Endometrium (tissue), 2 donors: ENCODE measurements at regions not wholly inside any gene's neighbourhood (a gene's known extent, or its start where the extent isn't known, plus 50 kb on each side); places are given as distances from the start of the nearest gene placed in this dataset.
"Not testable (repeated sequence)": the region's sequence is repeated elsewhere in the genome, so short reads cannot be mapped to it uniquely, and the experiment has no call there.

ENCODE experiments used
- FAIRE-seq: peaks from 2 replicates; lab custom pipeline; 2012; peaks lifted over from hg19 to GRCh38; lab: Jason Lieb, UNC
- donor health status: control.
- donor health status: control.

DNA sequence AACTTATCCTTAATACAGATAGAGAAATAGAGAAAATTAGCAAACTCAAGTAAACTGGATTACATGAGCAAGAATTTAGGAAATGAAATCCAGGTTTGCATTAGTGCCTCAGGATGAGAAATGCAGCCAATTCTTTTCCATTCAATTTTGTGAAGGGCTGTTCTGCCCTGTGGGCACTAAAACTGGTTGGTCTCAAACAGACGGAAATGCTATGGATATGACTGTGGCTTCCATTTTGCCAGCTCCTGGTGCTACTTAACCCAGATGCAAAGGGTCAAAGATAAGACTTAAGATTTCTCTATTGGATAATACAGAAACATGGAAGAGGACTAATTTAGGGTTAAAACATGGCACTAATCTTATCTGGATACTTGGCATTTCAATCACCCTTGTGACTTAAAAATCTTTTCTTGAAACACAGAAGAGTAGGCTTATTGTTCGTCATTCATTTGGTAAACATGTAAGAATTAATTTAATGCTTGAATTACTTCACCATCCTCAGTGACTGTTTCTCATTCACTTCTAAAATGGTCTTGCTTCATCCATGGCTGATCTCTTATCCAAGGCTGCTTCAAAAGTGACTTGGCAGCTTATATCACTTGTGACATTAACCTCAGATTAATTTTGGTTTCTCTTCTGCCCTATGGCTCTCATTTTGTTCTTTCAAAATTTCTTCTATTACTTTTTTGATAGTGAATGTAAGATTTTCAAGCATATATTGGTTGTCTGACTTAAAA lies 1008.7 kb downstream of the GLUD2 start:
- FAIRE-seq, result no peak

DNA sequence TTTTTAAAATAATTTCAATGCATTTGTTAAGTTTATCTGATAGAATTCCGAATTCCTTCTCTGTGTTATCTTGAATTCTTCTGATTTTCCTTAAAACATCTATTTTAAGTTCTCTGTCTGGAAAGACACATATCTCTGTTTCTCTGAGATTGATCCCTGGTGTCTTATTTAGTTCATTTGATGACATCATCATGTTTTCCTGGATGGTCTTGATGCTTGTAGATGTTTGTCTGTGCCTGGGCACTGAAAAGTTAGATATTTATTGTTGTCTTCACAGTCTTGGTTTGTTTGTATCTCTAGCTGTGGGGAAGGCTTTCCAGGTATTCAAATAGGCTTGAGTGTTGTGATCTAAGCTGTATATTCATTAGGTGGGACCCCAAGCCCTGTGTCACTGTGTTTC lies 1028.8 kb downstream of the GLUD2 start:
- FAIRE-seq, result no peak

DNA sequence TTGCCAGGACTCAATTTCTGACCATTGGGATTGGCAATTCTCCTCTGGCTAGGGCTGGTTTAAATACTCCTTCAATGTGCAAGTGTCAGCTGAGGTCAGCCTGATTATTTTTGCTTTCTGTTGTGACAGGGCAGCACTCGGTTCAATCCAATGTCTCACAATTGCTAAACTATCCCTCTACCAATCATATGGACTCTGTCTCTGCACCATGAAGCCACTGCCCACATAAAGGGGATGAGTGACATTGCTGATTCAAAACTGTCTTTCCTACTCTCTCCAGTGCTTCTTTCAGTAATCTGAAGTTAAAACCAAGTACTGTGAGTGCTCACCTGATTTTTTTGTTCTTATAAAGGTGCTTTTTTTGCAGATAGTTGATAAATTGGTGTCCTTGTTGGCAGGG lies 1030.7 kb downstream of the GLUD2 start:
- no peak for FAIRE-seq

DNA sequence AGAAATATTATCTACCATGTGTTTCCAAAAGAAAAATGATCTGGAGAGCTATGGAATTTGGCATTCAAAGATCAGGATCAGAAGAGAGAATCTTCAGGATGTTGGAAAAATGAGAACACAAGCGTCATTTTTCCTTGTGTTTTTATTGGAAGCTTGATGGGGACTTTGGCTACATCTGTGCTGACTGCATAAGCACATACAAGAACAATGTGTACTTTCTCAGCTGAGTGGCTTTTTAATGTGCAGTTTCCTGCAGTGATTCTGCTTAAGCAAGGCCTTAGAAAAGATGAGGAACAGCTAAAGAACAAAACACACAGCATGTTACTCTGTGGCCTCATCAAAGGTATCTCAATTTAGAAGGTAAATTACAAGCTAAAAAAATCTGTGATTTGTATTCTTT lies 1039.9 kb downstream of the GLUD2 start:
- no peak for FAIRE-seq

DNA sequence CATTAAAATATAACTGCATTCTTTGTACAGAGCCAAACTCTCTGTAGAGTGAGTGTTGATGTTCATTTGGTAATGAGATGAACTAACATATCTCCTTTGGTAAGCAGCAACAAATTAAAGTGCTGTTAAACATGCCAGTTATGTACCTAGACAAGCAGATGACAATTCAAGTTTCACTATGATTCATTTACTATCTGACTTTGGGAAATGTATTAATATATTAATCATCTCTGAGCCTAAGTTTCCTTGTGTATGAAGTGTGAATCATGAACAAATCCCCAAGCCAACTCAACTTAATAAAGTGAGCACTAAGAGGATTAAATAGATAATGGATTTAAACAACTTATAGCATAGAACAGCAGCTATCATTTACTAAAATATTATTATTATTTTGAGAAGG lies 1044.2 kb downstream of the GLUD2 start:
- no peak for FAIRE-seq

DNA sequence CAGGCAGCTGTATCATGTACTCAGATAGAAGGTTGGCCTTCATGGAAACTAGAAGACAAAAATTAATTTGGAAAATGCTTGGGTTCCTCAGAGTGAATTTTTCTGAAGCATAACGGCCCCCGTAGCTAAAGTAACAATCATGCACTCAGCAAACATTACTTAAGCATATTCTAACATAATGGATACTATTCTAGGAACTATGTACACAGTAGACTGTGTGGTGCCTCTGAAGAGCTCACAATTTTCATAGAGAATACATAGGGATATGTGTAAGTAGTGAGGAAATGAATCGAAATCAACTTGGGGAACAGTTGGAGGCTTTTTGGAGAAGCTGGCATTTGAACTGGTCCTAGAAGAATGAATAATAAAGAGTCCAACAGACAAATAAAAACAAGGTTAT lies 1045.0 kb downstream of the GLUD2 start:
- no peak for FAIRE-seq

DNA sequence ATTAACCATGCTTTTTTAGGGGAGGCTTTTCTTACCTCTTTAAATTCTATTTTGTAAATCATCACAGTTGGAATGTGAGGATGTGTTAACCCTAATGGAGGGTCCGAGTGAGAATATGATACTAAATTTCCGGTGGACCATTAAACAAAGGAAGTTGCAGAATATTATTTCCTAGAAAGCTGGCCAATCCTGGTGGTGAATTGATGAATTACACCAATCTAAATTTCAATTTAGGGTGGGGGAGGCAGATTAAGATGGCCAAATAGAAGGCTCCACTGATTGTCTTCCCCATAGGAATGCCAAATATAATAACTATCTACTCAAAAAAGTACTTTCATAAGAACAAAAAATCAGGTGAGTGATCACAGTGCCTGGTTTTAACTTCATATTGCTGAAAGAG lies 1045.6 kb downstream of the GLUD2 start:
- FAIRE-seq, result no peak

DNA sequence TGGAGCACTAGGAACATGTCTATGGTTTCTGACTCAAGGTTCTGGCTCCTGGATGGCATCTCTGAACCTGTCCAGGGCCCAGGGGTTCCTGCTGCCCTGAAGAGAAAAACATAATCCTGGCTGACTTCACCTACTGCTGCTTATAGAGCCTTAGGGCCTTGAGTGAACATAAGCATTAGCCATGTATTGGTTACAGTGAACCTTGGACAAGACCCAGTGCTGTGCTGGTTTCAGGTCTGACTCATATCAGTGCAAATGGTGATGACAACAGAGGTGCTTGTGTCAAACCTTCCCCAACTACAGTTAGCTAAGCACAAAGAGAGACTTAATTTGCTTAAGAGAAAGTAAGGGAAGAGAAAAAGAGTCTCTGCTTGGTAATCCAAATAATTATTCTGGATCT lies 1047.2 kb downstream of the GLUD2 start:
- FAIRE-seq, result no peak

DNA sequence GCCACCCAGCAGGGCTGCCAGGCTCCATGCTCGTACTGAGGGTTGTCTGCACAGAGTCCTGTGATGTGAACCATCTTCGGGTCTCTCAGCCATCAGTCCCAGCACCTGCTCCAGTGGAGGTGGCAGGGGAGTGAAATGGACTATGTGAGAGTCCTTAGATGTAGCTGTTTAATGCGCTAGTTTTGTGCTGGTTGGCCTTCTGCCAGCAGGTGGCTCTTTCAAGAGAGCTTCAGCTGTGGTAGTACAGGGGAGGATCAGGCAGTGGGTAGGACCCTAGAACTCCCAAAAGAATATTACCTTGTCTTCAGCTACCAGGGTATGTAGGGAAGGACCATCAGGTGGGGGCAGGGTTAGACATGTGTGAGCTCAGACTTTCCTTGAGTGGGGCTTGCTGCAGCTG lies 1066.0 kb downstream of the GLUD2 start:
- FAIRE-seq, result no peak

DNA sequence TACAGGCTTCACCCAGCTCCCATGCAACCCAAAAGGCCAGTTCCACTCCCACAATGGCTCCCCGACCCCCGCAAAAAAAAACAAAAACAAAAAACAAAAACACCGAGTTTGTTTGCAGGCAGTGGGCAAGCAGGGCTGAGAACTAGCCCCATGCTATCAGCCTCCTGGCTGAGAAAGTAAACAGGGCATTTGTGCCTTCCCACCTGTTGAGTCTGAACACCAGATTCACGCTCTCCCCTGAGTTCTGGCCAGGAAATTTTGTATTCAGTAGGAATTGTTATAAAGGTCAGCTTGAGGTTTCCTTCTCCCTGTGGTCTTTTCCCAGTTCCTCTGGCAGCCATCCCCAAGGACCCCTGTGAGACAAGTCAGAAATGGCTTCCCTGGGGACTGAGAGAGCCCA lies 1066.5 kb downstream of the GLUD2 start:
- no peak for FAIRE-seq

DNA sequence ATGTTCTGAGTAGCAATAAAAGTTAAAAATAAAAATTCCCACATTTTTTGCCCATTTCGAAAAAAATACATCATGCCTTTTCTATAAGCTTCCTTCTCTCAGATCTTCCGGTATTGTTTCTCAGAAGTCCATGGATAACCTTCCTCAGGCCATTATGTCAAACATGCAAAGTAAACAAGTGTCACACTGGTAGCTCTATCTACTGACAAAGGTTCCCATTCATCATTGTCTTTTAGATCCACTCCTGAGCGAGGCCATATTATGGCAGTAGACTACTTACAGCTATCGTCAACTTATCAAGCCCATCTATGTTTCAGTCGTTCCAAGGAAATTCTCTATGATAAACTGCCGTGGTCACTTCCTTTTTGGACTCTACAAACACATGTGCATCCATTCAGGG lies 1068.2 kb downstream of the GLUD2 start:
- FAIRE-seq, result no peak

DNA sequence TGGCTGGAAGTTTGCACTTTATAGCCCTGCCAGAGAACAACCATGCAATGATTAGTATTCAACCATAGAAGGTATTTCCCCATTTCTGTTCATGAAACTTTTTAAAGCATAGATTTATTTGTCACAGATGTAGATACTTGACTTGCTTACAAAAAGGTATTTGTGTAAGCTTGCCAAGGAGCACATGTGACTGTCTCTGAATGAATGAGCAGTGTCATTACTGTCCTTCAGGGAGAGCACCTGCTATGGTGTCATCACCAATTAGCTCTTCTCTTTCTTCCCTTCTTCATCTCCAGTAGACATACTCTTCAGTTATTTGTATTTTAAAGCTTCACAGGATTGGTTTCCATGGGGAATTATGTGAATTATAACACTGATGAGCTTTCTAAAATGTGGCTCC lies 1064.7 kb upstream of the GRIA3 start:
- FAIRE-seq, result no peak

DNA sequence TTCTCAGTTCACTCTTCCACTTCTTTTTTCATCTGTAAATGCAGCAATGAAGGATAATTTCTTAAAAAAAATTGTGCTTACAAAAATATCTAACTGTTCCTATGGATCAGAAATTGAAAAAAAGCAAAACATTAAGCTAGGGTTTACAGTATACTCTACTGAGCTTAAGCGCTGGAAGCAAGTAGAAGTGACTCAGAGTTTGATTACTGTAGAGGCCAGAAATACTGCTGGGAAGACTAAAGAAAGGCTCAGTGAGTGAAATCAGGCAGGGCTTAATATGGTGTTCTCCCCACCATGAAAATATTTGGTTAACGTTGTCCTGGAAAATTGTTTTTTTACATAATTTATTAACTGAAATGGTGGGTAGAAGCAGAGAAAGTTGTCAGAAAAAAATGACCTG lies 1061.8 kb upstream of the GRIA3 start:
- no peak for FAIRE-seq

DNA sequence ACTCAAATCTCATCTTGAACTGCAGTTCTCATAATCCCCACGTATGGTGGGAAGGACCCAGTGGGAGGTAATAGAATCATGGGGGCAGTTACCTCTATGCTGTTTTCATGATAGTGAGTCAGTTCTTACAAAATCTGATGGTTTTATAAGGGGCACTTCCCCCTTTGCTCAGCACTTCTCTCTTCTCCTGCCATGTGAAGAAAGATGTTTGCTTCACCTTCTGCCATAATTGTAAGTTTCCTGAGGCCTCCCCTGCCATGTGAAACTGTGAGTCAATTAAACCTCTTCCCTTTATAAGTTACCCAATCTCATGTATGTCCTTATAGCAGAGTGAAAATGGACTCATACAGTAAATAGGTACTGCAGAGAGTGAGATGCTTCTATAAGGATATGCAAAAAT lies 1050.6 kb upstream of the GRIA3 start:
- no peak for FAIRE-seq

DNA sequence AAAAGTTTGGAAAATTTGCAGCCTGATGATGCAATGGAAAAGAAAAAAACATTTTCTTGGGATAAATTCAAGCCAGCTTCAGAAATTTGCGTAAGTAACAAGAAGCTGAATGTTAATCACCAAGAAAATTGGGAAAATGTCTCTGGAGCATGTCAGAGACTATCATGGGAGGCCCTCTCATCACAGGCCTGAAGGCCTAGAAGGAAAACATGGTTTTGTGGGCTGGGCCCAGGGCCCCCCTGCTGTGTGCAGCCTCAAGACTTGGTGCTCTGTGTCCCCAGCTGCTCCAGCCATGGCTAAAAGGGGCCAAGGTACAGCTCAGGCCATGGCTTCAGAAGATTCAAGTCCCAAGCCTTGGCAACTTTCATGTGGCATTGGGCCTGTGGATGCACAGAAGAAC lies 1049.8 kb upstream of the GRIA3 start:
- FAIRE-seq, result no peak

DNA sequence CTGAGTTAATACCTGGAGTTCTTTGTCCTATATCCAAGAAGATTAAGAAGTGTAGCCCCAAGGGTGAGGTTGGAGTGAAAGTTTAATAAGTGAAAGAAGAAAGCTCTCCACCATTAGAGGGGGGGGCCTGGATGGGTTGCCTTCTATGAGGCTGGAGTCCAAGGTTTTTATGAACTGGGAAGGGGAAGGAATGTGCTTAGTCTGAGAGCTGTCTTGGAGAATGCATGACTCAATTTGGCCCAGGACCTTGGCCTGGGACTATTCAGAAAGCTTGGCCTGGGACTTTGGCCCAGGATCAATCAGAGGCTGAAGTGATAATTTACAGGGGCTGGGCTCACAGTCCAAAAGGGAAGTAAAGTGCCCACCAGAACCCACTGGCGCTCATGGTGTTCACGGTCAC lies 1049.0 kb upstream of the GRIA3 start:
- FAIRE-seq, result no peak

DNA sequence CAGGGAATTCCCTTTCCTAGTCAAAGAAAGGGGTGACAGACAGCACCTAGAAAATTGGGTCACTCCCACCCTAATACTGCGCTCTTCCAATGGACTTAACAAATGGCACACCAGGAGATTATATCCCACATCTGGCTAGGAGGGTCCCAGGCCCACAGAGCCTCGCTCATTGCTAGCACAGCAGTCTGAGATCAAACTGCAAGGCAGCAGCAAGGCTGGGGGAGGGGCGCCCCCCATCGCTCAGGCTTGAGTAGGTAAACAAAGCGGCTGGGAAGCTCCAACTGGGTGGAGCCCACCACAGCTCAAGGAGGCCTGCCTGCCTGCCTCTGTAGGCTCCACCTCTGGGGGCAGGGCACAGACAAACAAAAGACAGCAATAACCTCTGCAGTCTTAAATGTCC lies 1043.9 kb upstream of the GRIA3 start:
- FAIRE-seq, result not testable (repeated sequence)

DNA sequence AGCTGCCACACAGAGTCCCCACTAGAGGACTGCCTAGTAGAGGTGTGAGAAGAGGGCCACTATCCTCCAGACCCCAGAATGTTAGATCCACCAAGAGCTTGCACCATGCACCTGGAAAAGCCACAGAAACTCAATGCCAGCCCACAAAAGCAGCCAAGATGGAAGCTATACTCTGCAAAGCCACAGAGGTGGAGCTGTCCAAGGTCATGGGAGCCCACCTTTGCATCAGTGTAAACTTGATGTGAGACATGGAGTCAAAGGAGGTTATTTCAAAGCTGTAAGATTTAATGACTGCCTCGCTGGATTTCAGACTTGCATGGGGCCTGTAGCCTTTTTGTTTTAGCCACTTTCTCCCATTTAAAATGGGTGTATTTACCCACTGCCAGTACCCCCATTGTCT lies 1030.1 kb upstream of the GRIA3 start:
- no peak for FAIRE-seq

DNA sequence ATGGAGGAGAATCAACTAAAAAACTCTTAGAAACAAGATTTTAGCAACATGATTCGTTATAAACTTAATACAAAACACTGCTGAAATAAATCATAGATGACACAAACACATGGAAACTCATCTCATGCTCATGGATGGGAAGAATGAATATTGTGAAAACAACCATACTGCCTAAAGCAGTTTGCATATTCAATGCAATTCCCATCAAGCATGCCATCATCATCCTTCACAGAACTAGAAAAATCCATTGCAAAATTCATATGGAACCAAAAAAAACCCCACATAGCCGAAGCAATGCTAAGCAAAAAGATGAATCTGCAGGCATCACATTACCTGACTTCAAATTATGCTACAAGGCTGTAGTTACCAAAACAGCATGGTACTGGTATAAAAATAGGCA lies 1015.8 kb upstream of the GRIA3 start:
- FAIRE-seq, result no peak

DNA sequence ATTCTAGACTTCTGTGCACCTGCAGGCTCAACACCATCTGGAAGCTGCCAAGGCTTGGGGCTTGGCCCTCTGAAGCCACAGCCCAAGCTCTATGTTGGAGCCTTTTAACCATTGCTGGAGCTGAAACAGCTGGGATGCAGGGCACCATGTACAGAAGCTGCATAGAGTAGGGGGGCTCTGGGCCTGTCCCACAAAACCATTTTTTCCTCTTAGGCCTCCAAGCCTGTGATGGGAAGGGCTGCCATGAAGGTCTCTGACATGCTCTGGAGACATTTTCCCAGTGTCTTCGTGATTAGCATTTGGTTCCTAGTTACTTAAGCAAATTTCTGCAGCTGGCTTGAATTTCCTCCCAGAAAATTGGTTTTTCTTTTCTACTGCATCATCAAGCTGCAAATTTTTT lies 999.3 kb upstream of the GRIA3 start:
- no peak for FAIRE-seq

DNA sequence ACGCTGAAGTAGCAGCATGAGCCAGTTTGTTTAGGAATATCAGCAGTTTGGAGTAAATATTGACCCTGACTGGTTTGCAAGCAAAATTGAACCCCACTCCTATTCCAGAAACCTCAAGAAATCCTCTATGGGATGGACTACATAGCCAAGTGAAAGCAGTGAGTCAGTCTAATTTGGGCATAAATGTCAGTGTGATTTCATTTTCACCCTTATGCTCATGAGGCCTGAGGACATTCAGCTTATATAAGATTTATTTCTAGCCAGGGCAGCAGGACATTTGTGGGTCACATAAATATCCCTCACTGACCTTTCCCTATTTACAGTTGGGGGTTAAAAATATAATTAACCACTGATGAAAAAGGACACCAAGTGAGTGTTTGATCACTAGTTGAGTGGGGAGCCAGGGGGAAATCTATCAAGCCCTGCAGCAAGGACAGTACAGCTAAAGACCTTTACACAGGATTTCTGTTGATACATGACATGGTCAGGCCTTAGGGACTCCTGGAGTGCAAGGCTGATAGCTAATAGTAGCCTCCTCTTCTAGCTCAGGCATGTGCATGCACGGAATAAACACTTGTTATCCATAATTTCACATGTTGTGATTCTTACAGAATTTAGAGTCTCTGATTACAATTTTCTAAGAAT lies 996.9 kb upstream of the GRIA3 start:
- FAIRE-seq, result no peak

DNA sequence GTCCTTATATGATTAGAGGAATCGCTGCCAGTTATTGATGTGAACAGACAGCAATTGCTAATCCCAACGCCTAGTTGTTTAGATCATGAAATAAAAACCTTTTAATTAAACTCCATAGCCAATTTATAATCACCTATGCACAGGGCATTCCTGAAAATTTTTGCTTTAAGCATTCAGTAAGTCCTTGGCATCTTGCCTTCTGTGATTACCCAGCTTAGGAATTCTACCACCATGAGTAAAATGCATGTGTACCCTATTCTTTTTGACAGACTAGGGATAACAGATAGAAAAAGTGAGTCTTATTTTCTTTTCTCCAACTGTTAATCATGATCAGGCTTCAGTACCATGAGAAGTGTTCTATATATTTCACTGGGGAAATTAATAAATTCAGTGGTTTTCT lies 995.3 kb upstream of the GRIA3 start:
- FAIRE-seq, result no peak

DNA sequence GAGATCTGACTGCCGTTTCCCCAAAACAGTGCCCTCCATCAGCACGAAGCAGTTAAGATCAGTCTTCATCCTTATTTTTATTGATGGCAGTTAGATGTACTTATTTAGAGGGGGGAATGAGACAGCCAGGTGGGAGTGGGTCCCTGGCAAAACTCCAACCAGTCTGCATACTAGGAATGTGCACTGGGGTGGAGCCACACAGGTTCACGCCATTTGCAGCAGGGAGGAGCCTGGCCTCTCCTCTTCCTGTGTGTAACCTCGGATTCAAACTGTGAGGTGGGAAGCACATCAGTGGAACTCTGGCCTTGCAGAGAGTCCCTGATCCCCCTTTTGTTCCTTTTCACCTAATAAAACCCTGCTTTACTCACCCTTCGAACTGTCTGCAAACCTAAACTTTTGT lies 987.7 kb upstream of the GRIA3 start:
- FAIRE-seq, result no peak

DNA sequence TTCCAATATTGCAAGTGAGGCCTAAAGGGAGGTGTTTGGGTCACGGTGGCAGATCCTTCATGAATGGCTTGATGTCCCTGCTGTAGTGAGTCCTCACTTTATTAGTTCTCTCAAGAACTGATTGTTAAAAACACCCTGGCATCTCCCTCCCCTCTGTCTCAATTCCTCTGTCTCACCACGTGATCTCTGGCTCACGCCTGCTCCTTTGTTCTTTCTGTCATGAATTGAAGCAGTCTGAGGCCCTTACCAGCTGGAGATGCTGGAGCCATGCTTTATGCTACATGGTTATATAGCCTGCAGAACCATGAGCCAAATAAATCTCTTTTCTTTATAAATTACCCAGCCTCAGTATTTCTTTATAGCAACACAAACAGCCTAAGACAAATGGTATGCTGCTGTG lies 980.7 kb upstream of the GRIA3 start:
- FAIRE-seq, result no peak
